Neutrophil (primary cell): ENCODE measurements at regions not wholly inside any gene's neighbourhood (a gene's known extent, or its start where the extent isn't known, plus 50 kb on each side); places are given as distances from the start of the nearest gene placed in this dataset.

Source experiments
- H3K27ac ChIP-seq: fragments of 200-600 bp; sonication (generic); 2 replicates; pipeline ENCODE4 v1.5.1; 2016; ENCODE audit warnings: mild to moderate bottlenecking, moderate library complexity
- H3K27me3 ChIP-seq: fragments of 200-600 bp; sonication (generic); 2 replicates; pipeline ENCODE4 v1.6.0; 2016; ENCODE audit warnings: mild to moderate bottlenecking
- H3K36me3 ChIP-seq: fragments of 200-600 bp; sonication (generic); 2 replicates; pipeline ENCODE4 v1.5.1; 2017
- H3K4me1 ChIP-seq, 2 experiments: fragments of 200-600 bp in 1 of 2; sonication (generic) in 1 of 2; 1 replicate in 1 of 2; 2 replicates in 1 of 2; pipeline versions ENCODE4 v1.5.1 to v1.6.1; 2013 to 2016; ENCODE audit warnings: low read depth in 1 of 2, low read length in 1 of 2, mild to moderate bottlenecking in 1 of 2, moderate library complexity in 1 of 2; ENCODE audit not compliant: control insufficient read depth in 1 of 2, insufficient read depth in 1 of 2
- H3K4me3 ChIP-seq, 2 experiments: fragments of 200-600 bp in 1 of 2; sonication (generic) in 1 of 2; 1 replicate in 1 of 2; 2 replicates in 1 of 2; pipeline ENCODE4 v1.5.1; 2013 to 2016; ENCODE audit warnings: low read depth in 1 of 2, low read length in 1 of 2, mild to moderate bottlenecking in 1 of 2, moderate library complexity in 1 of 2
- H3K9me3 ChIP-seq: fragments of 200-600 bp; sonication (generic); 2 replicates; pipeline ENCODE4 v1.5.1; 2016
- TF ChIP-seq, protein P1 (sequence below): fragments of 200-600 bp; sonication (generic); IDR thresholded peaks from 2 replicates; pipeline ENCODE4 v1.5.1; 2016; ENCODE audit warnings: antibody characterized with exemption

- H3K9me3 ChIP-seq = no peaks in the 10 kb centered on the region
- peaks cover 5% of the 10 kb centered on the region for H3K27me3 ChIP-seq
- TF ChIP-seq, protein P1, sequence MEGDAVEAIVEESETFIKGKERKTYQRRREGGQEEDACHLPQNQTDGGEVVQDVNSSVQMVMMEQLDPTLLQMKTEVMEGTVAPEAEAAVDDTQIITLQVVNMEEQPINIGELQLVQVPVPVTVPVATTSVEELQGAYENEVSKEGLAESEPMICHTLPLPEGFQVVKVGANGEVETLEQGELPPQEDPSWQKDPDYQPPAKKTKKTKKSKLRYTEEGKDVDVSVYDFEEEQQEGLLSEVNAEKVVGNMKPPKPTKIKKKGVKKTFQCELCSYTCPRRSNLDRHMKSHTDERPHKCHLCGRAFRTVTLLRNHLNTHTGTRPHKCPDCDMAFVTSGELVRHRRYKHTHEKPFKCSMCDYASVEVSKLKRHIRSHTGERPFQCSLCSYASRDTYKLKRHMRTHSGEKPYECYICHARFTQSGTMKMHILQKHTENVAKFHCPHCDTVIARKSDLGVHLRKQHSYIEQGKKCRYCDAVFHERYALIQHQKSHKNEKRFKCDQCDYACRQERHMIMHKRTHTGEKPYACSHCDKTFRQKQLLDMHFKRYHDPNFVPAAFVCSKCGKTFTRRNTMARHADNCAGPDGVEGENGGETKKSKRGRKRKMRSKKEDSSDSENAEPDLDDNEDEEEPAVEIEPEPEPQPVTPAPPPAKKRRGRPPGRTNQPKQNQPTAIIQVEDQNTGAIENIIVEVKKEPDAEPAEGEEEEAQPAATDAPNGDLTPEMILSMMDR = no peak
- no peaks in the 10 kb centered on the region for H3K36me3 ChIP-seq
- no peak overlapping the region for H3K4me3 ChIP-seq
- no peak overlapping the region for H3K27ac ChIP-seq
- H3K4me1 ChIP-seq = no peaks in the 10 kb centered on the region
Measured at GRCh38 chr1:13878021-13878420, 178.0 kb downstream of the PRDM2 start.

GRCh38 chr1:13878451-13878850, 178.5 kb downstream of the PRDM2 start:
- no peak overlapping the region for H3K4me3 ChIP-seq
- H3K4me1 ChIP-seq = no peaks in the 10 kb centered on the region
- TF ChIP-seq, protein P1 = no peak
- no peaks in the 10 kb centered on the region for H3K9me3 ChIP-seq
- peaks cover 7% of the 10 kb centered on the region for H3K27me3 ChIP-seq
- H3K27ac ChIP-seq = no peak overlapping the region
- no peaks in the 10 kb centered on the region for H3K36me3 ChIP-seq

- no peaks in the 10 kb centered on the region for H3K4me1 ChIP-seq
- H3K27me3 ChIP-seq = peaks cover 30% of the 10 kb centered on the region
- no peak overlapping the region for H3K4me3 ChIP-seq
- no peaks in the 10 kb centered on the region for H3K9me3 ChIP-seq
- H3K27ac ChIP-seq = no peak overlapping the region
- TF ChIP-seq, protein P1 = no peak
- H3K36me3 ChIP-seq = no peaks in the 10 kb centered on the region
Measured at GRCh38 chr1:13881385-13882088, 181.5 kb downstream of the PRDM2 start.

GRCh38 chr1:13888351-13888986, 188.5 kb downstream of the PRDM2 start:
- Histone ChIP-seq H3K27me3 (peaks cover 92% of the 10 kb centered on the region), H3K4me1 (no peaks in the 10 kb centered on the region), H3K9me3 (no peaks in the 10 kb centered on the region), H3K36me3 (no peaks in the 10 kb centered on the region), H3K4me3 (no peak overlapping the region), H3K27ac (no peak overlapping the region)
- TF ChIP-seq, protein P1 = no peak

DNA sequence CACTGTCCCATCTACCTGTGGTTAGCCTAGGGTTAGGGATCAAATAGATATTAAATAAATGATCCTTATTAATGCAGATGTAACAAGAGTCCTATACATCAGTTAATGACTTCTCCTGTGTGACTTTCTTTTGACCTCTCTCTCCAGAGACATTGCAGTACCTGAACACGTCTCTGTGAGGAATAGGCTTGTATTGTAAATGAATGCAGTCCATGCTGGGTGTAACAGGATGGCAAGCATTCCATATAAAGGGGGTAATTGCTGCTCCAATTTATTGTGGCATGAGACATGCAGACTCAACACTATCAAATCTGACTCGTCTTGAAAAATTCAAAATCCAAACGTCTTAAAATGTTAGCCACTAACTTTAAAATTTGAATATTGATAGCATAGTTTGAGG, 189.5 kb downstream of the PRDM2 start:
- Histone ChIP-seq H3K4me1 (no peaks in the 10 kb centered on the region), H3K9me3 (no peaks in the 10 kb centered on the region), H3K36me3 (no peaks in the 10 kb centered on the region), H3K27ac (no peak overlapping the region), H3K4me3 (no peak overlapping the region), H3K27me3 (peaks cover 92% of the 10 kb centered on the region)
- TF ChIP-seq, protein P1 = no peak
